Skin epidermis (tissue), 12 donors: ENCODE measurements at regions not wholly inside any gene's neighbourhood (a gene's known extent, or its start where the extent isn't known, plus 50 kb on each side); places are given as distances from the start of the nearest gene placed in this dataset.

Experiments
- H3K27ac ChIP-seq, 21 experiments: fragments of 200-600 bp; sonication (generic) in 11 of 21; one replicate each; pipeline ENCODE4 v1.5.0; 2020; ENCODE audit warnings: mild to moderate bottlenecking in 3 of 21, inconsistent platforms in 2 of 21, moderate library complexity in 2 of 21
- H3K4me3 ChIP-seq, 7 experiments: fragments of 200-600 bp; sonication (generic) in 2 of 7; one replicate each; pipeline ENCODE4 v1.5.0; 2020; ENCODE audit warnings: inconsistent platforms in 2 of 7, mild to moderate bottlenecking in 2 of 7, moderate library complexity in 1 of 7

DNA sequence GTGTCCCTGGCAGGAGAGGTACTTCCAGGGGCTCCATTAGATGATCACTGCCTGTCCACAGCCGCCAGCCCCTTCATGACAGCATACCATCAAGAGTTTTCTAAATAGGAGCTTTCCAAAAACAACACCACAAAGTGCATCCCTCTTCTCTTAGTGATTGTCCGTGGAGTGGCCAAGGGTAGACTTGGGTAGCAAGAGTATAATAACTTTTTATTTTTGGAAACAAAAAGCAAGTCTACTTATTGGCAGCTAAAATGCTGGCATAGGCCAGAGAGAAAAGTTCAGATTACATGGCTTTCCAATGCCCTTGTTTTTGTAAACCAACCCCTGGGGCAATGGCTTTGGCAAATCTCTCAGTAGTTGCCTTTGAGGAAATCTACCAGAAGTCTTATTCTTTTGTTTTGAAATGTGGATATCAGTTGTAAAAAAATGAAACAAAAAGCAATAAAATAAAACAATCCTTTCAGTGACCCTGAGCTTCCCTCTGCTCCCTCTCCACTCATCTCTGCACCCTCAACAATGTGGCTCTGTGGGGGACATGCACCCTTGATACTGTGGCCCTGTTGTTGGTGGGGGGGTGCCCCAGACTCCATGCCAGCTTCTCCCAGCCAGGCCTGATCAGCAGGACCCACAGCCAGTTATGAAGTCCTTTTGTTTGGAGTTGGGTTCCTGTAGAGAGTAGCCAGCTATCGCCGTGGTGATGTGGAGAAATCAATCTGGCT lies 294.1 kb downstream of the DLEU7 start:
- no peak overlapping the region for H3K27ac ChIP-seq
- no peak overlapping the region for H3K4me3 ChIP-seq

DNA sequence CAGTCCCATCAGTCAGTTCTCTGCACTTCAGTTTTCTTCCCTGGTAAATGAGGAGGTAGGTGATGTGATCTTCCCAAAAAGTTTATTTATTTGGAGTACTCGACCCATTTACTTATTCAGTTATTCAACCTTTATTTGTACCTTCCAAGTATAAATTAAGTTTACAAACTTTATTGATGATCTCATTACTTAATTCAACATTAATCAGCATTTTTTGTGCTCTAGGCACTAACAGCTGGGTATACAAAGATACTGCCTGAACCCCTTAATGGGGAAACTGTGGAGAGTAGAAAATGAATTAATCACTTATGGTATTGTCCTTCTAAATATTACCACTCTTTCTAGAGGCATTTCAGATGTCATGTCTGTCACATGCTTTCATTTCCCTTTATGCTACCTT lies 293.3 kb downstream of the DLEU7 start:
- no peak overlapping the region for H3K4me3 ChIP-seq
- no peak overlapping the region for H3K27ac ChIP-seq

DNA sequence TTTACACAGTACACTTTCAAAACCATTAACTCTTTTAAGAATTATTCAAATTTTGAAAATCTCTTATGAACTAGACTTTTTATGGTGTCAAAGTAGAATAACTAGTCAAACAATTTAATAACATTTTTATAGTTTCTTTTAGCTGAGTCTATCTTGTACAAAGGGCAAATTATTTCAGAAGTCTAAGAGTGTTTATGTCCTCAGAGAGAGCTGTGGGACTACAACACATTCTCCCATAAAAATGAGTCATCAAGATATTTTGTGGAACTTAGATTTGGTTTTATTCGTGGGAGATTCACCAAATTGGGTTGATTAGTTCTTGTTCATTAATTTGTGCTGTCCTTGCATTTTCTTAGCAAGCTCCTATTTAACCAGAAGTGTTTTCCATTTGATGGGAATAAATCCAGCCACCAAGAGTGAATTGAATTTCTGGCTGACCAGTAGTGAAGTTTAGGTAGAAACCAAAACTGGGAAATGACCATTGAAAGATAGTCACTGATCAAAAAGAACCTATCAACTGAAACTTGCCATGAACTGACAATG lies 291.0 kb downstream of the DLEU7 start:
- Histone ChIP-seq H3K4me3 (no peak overlapping the region), H3K27ac (peak overlapping the region in 1 of 21 experiments; percentile 8)

DNA sequence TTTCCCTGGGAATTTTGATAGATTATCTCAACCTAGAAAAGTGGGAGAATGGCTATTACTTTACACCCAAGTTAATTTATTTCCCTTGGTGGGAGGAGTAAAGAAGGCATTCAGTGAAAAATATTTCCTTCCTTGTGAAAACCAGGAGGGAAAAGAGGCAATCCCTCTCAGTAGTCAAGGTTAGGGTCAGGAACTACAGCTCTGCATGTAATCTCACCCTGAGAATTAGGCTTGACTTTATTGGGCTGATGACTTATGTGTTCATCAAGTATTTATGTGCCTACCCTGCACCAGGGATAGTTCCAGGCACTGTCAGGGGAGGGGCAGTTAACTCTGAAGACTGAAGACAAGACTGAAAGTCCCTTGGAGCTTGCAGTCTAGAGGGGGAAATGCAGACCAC lies 281.8 kb downstream of the DLEU7 start:
- Histone ChIP-seq H3K27ac (no peak overlapping the region), H3K4me3 (no peak overlapping the region)

DNA sequence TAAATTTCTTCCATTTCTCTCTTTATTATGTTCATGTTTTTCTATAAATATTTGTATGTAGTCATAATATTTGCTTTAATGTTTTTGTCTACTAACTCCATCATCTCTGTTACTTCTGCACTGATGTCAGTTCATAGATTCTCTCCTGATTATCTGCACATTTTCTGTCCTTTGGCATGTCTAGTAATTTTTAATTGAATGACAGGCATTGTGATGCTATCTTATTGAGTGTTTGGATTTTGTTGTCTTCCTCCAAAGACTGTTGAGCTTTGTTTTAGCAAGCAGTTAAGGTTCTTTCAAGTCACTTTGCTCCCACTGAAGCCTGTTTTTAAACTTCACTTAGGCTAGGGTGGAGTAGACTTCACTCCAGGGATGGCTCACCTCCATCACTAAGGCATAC lies 276.8 kb downstream of the DLEU7 start:
- no peak overlapping the region for H3K27ac ChIP-seq
- H3K4me3 ChIP-seq, result no peak overlapping the region

DNA sequence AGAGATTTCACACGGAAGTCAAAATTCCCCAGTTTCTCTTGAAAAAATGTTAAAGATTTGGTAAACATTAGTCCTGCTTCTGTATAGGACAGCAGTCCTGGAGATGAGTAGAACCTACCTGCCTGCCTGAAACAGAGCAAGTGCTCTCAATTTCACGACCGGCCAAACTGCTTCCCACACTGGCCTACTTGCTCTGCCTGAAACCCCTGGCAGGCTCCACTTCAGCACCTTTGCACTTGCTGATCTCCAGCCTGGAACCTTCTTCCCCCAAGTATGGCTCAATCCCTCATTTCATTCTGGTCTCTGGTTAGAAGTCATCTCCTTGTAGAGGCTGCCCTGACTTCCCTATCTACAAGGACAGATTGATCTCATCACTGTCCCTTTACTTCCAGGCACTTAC lies 271.4 kb downstream of the DLEU7 start:
- no peak overlapping the region for H3K4me3 ChIP-seq

DNA sequence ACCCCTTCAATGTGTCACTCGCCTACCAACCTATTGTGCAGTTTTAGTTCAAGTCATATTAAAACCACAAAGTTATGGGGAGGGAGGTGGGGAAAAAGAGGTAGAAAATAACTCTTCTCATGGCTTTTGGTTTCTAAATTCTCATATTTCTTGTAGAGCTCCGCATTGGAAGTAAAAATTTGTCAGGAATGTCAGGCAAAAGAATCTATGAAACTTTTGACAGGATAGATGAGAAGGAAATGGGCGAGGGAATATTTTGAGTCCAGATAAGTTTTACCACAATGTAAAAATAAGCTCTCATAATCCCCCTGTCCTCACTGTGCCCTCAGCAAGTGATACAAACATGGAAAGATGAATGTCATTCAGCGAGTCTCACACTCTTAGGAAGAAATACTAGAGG lies 270.4 kb downstream of the DLEU7 start:
- Histone ChIP-seq H3K27ac (no peak overlapping the region), H3K4me3 (no peak overlapping the region)

More for the DNA sequence above, 271.4 kb downstream of the DLEU7 start:
- H3K27ac ChIP-seq, result no peak overlapping the region

DNA sequence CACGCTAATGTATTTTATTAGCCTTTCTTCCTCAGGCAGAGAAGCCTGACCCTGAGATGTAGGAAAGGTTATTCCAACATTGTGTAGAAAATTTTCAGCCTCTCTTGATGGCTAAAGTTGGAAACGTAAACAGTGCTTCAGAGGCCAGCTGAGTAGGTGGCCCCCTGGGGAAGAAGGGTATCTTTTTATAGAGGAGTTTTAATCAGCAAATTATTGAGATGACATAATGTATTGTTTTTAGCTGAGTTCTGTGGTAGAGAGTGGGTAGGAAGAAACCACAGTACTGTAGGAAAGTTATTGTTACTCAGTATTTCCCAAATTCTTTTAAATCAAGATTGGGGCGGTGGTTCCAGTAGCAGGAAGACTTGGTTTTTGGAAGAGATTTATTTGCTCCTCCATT lies 268.8 kb downstream of the DLEU7 start:
- Histone ChIP-seq H3K4me3 (no peak overlapping the region), H3K27ac (no peak overlapping the region)

DNA sequence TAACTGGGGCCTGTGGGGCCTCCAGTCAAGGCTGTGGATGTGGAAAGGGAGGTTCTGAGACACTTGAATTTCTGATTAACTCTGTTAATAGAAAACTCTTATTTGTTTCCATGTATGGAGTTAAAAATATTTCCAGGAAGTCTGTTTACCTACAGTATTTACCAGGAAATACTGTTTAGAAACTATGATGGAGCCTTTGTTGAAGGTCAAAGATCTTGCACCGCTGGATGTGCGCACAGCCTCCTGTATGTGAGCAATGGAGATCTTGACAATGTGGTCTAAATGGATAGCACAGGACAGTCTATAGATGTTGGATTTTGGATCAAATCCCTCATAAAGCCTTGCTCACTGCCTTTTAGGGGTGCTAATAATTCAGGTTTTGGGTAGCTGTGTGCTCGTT lies 268.4 kb downstream of the DLEU7 start:
- no peak overlapping the region for H3K4me3 ChIP-seq

DNA sequence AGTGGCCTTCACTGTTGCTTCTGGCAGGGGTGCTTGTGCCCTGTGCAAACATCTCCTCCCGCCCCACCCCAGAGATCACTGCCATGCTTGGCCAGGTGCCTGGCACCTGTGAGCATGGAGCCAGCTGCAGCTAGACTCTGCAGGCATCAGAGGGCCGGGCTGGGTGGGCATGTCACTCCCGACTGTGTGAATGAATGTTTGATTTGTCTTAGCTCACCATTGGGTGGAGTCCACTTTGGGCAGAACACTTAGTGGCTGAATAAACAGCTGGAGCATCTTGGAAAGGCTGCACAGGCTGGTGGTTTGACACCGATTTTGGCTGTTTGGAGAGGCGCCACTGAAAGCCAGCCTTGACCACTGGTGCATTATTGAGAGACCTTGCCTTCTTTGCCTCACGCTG lies 267.3 kb downstream of the DLEU7 start:
- no peak overlapping the region for H3K27ac ChIP-seq
- H3K4me3 ChIP-seq, result no peak overlapping the region

More for the DNA sequence above, 268.4 kb downstream of the DLEU7 start:
- H3K27ac ChIP-seq, result peak overlapping the region in 1 of 21 experiments; percentile 16

DNA sequence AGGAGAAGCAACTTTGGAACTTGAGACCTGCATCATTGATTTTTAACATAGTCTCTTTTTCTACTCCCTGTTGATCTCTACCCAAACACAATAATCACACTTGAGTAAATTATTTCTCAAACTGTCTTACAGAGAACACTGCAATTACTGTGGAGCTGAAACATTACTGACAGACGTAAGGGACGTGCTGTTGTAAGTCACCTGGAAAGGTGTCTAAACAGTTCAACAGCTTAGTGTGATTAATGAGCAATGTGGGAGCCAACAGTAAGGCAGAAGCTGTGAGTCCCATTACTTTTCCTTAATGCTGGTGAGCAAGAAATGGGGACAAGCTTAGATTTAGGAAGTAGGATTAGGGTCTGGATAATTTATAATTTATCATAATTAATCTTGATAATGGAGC lies 265.7 kb downstream of the DLEU7 start:
- H3K27ac ChIP-seq, result no peak overlapping the region

DNA sequence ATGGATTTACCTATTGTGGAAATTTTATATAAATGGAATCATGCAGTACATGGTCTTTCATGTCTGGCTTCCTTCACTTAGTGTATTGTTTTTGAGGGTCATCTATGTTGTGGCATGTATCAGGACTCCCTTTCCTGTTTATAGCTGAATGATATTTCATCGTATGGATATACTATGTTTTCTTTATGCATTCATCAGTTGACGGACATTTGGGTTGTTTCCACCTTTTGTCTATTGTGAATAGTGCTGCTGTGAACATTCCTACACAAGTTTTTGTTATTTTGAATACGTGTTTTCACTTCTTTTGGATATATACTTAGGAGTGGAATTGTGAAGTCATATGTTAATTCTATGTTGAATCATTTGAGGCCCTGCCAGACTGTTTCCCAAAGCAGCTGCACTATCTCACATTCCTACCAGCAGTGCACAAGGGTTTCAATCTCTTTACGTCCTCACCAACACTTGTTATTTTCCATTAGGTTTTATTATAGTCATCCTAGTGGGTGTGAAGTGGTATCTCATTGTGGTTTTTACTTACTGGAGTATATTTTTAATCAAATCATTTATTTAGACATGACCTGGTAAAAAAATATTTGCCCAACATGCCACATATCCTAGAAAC lies 262.7 kb downstream of the DLEU7 start:
- no peak overlapping the region for H3K27ac ChIP-seq
- no peak overlapping the region for H3K4me3 ChIP-seq

More for the DNA sequence above, 265.7 kb downstream of the DLEU7 start:
- H3K4me3 ChIP-seq, result no peak overlapping the region

DNA sequence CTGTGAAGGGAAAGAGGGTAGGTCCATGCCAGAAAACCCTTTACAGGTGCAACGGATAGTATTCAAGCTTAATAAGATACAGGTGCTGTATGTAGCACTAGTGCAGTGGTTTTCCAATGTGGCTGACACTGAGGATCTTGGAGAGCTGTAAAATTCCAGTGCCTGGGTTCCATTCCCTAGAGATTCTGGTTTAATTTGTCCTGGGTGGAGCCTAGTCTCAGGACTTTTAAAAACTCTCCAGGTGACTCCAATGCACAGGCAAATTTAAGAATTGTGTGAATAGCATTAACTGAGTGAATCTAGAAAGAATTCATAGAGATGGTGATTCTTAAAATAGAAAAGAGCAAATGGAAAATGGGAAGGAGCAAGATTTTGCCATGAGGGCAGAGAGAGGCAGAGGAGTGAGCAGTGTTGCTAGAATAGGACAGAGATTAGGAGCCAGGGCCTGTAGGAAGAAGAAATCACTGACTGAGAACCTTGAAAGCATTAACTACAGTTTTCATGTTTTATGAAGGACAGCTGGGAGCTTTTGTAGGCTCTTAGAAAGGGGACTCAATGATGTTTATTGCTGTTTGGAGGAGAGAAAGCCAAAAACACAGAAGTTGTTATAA lies 261.8 kb downstream of the DLEU7 start:
- Histone ChIP-seq H3K27ac (no peak overlapping the region), H3K4me3 (no peak overlapping the region)

DNA sequence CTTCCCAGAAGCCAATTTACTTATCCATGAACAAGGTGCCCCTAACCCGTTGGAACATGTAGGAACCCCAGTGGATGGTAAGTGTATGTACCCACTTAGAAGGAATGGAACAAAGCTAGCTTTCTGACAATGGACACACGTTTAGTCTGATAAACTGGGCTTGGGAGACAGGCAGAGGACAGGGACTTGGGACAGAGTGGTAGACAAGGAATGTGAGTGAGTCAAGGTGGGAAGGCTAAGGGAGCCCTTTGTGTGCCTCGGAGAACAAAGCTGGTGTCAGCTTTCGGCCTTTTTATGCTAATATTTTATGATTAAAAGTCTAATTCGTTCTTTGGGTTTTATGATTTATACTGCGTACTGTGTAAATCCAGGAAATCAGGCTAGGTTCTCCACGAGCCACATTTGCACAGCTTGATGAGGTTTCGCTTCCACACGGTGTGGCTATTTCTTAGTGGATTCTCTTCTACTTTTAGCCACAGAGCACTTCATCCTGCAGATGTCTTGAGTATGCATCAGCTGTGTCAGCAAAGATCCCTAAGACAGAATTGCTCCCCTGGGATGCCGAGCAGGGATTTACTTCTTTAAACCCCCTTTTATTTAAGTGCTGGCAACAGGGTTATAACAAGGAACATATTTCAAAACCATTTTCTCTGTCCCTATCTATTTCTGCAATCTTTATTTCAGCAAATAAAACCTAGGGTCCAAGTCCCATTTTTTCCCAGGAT lies 258.5 kb downstream of the DLEU7 start:
- no peak overlapping the region for H3K4me3 ChIP-seq
- no peak overlapping the region for H3K27ac ChIP-seq

DNA sequence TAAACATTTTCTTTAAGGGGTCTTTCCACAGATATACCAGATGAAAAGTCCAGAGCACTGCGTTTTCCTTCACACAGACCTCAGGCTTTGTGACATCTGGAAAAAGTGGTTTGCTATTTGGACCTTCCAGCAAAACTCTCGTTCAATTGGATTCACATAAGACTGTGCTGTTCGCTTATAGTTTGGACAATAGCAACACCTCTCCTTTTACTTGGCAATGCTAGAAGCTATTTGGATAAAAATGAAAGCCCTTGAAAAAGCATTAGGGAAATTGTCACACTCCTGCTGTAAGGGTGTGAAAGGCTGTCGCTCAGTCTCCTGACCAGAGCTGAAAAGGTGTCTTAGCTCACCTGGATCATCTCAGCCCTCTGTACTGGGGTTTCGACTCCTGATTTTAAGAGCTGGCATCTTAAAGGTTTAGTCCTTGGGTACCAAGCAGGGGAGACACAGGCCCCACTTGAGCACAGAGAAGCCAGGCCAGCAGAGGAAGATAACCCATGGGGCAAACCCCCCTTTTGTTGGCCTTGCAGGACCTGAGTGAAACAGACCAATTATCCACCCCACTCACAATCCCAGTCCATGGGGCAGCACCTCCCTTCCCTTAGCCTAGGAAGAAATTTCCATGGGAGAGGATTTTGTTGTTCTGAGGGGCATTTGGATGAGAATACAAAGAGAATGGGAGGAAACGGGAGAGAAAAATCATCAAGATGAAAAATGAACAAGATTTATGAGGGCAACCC lies 257.6 kb downstream of the DLEU7 start:
- H3K27ac ChIP-seq, result no peak overlapping the region

DNA sequence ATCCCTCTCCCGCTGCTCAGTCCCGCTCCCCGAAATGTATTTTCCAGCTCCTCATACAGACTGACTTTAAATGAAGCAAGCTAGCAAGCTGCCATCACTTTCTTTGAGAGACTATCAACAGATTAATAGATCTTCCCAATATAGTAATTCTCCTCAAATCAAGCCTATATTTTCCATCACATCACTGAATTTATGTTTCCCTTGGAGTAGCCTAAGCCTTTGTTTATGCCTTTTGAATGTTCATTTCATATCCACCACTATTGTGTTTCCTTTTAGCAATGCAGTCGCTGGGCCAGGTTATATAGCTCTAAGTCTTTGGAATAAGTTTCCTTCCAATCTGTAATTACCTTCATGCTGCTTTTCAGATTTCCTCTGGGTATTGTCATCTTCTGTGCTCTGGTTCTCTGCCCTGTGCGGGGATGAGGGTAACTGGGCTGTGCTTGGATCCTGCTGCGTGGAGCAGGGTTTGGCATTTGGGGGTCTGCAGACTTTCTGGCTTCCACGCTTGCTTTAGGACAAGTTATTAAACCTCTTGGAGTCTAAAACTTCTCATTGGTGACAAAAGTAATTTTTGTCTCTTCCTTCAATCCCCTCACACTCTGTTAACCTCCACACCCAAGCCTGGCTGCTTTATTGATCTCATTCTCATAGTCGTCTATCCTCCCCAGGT lies 256.9 kb downstream of the DLEU7 start:
- Histone ChIP-seq H3K4me3 (no peak overlapping the region), H3K27ac (peak overlapping the region in 1 of 21 experiments; percentile 41)

More for the DNA sequence above, 257.6 kb downstream of the DLEU7 start:
- H3K4me3 ChIP-seq, result no peak overlapping the region

DNA sequence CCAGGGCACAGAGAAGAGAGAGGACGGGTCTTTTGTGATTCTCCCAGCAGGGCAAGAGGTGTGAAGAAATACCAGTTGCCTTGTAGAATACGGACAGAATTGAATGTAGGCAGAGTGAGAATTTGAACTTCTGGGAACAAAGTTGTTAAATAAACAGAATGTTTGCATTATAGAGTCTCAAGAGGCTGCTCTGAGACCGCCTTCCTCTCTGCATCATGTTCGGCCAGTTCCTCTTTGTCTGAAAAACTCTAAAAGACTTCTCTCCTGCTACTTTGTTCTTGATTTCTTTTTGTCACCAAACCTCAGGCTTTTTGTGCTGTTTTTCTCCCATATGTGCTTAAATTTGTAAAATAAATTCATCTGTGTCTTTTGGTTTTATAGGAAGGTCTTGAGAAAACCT lies 256.4 kb downstream of the DLEU7 start:
- Histone ChIP-seq H3K27ac (peak overlapping the region in 2 of 21 experiments; percentile 13 to 41), H3K4me3 (no peak overlapping the region)

DNA sequence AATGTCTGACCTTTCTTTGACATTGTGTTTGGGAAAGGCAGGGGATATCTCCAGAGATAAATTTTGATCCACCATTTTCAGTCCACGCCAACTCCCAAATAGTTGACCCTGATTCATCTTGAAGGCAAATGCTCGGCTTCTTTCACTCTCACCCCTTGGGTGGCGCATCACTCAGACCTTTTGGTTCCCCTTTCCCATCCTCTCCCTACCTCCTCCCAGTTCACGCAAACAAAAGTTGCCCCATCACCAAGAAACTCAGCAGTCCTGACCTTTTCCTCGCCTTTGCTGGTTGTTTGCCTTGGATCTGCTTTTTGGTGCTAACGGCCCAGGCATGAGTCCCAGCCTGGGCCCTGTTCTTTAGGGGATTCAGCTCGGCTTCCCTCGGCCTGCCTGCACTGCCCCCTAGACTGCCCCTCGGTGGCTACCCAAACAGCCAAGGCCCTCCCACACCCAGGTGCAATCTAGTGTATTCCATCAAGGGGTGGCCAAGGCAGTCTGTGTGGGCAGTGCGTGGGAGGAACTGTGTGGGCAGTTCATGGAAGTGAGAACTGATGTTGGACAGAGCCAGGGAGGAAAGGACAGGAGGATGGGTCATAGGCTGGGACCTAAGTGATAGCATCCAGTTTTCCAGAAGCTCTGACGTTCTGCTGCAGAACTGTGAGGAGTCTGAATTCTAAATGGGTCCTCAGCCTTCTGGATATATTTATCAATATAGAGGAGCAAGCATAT lies 255.7 kb downstream of the DLEU7 start:
- no peak overlapping the region for H3K4me3 ChIP-seq
- H3K27ac ChIP-seq, result peak overlapping the region in 1 of 21 experiments; percentile 37
